Neural progenitor cell (in vitro differentiated cells): ENCODE measurements at regions not wholly inside any gene's neighbourhood (a gene's known extent, or its start where the extent isn't known, plus 50 kb on each side); places are given as distances from the start of the nearest gene placed in this dataset.

ENCODE experiments used
- EZH2 ChIP-seq: fragments of 200-600 bp; sonication (generic); IDR thresholded peaks from 2 replicates; pipeline ENCODE4 v1.6.1; 2017; ENCODE audit warnings: antibody characterized with exemption, mild to moderate bottlenecking, moderate library complexity
- EZH2phosphoT487 ChIP-seq: fragments of 200-600 bp; sonication (generic); IDR thresholded peaks from 2 replicates; pipeline ENCODE4 v1.6.1; 2017; ENCODE audit warnings: antibody characterized with exemption
- TF ChIP-seq, protein P1 (sequence below): fragments of 200-600 bp; sonication (generic); IDR thresholded peaks from 2 replicates; pipeline ENCODE4 v1.5.1; 2017; ENCODE audit warnings: antibody characterized with exemption, mild to moderate bottlenecking

DNA sequence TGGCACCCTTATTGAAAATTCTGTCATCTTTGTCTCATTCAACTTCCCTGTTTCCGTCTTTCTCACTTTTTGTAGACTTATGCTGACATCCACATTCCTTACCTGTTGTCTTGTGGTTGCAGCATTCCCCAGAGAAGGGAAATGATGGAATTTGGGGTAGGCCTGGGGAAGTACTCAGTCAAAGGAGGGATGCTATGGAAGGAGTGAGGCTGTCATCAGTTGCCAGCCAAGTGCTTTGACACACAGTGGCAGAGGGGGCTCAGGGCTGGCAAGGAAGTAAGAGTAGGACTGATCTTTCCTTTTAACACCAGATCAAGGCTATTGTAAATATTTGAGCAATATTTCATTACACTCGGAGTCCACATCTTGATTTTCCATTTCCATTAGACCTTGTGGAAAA lies 64.4 kb downstream of the RPLP1 start:
- TF ChIP-seq, protein P1, sequence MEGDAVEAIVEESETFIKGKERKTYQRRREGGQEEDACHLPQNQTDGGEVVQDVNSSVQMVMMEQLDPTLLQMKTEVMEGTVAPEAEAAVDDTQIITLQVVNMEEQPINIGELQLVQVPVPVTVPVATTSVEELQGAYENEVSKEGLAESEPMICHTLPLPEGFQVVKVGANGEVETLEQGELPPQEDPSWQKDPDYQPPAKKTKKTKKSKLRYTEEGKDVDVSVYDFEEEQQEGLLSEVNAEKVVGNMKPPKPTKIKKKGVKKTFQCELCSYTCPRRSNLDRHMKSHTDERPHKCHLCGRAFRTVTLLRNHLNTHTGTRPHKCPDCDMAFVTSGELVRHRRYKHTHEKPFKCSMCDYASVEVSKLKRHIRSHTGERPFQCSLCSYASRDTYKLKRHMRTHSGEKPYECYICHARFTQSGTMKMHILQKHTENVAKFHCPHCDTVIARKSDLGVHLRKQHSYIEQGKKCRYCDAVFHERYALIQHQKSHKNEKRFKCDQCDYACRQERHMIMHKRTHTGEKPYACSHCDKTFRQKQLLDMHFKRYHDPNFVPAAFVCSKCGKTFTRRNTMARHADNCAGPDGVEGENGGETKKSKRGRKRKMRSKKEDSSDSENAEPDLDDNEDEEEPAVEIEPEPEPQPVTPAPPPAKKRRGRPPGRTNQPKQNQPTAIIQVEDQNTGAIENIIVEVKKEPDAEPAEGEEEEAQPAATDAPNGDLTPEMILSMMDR: no peak
- TF ChIP-seq EZH2 (no peak), EZH2phosphoT487 (no peak)
